HG02588 (cell line): ENCODE measurements at regions not wholly inside any gene's neighbourhood (a gene's known extent, or its start where the extent isn't known, plus 50 kb on each side); places are given as distances from the start of the nearest gene placed in this dataset.

Experiments
- ATAC-seq: cut with Tn5 transposase; IDR thresholded peaks from one replicate; pipeline ENCODE4 v1.9.1; 2021; ENCODE audit warnings: mild to moderate bottlenecking, moderate library complexity; ENCODE audit not compliant: unreplicated experiment

DNA sequence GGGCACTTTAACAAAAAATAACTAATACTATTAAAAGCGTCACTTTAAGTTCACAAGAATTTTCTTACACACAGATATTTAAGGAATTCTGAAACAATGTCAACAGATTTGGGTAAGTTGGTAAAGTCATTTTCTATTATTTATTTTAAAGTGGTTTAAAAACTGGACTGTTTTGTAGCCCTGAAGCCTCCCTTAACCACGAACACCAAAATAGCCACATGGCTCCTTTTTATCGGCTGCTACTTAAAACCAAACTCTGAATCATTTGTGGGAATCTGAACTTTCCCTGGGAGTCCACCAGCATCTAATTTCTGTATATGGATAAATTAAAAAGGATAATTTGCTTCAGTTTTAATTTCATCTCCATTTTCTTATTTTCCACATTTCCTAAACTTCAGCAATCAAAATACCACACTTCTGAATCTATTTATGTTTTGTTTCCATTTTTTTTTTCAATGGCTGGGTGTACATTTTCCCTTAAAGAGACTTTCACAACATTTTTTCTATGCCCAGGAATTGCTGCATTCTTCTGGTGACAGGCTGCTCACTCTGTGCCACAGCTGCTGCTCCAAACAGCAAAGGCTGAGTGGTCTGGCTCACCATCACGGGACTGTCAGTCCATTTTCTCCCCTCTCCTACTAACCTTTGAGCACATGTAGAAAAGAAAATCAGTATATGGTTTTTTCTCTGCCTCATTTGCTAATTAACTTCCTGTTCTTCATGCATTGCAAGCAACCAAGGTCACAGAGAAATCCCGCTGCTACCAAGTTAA lies 255.5 kb upstream of the KCNJ16 start:
- no peak for ATAC-seq

DNA sequence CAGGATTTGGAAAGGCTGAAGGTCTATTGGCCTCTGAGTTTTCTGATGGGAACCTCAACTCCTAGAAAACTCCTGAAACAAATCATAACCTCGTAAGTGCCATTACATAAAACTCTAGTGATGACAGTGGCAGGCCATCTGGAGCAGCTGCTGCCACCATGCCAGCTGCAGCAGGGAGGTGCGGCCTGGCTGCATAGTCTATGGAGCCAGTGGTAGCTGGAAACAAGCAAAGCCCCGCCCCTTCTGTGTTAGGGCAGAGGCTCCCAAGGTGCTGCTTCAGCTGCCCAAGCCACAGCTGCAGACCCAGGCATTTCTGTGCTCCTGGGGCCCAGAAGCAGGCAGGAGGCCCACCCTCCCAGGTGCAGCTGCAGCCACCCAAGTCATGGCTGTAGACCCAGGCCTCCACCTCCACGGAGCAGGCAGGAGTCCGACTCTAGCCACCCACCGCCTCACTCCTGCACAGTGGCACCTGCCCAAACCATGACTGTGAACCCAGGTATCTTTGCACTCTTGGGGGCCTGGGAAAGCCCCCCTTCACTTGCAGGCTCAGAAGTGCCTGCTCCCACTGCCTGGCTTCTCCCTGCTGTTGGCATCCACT lies 254.1 kb upstream of the KCNJ16 start:
- no peak for ATAC-seq

DNA sequence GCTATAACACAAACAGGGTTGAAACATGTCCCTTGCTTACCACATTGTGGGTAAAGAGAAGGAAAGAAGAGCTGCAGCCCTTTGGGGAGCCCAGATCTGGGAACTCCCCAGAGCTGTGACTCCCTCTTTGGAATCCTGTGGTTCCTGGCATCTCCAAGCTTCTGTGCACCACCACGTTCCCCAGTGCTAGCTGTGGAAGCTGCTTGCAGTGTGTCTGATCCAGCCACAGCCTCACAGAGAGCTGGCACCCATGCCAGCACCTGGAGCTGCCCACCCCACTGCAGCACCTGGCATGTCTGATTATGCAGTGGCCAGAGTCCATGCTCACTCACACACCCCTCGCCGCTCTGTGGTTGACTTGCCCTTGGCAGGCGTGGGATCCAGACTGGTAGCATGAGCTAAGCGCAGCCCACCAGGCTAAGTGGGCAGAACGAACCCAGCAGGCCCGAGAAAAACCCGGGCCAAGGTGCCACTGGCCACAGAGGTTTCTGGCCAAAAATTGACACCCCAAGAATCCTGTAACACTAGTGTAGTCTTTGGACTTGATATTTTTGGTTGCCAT lies 252.6 kb upstream of the KCNJ16 start:
- ATAC-seq = no peak

DNA sequence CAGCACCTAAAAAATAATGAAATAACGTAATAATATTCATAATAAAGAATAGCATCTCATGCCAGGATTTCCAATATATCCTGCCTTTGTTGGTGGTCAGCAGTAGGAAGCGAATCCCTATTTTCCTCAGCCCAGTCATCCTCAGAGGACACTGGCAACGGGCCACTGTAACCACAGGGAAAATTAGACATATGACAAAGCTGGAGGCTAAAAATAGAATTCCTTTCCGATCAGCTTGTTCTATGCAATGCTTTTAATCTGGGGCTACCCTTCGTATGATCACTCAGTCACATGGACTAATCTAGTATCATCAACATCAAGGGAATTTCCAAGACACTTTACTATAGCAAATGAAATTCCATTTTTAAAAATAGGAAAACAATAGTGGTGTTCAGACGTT lies 246.9 kb upstream of the KCNJ16 start:
- ATAC-seq = no peak

DNA sequence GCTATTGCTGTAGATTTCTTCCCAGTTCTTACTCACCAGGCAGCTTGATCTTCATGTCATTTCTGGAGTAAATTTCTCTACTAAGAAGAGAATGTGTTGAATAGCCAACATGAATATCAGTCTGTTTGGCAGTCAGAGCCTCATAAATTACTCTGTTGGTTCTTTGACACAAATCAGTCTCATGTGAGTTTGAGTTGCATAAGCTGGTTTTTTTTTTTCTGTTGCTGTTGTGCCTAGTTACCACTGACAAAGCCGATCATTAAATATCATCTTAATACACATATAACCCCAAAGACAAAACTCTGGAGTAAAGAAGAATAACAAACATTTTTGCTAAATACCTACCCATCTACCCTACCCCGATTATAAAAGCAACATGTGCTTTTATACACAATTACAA lies 240.5 kb upstream of the KCNJ16 start:
- no peak for ATAC-seq

DNA sequence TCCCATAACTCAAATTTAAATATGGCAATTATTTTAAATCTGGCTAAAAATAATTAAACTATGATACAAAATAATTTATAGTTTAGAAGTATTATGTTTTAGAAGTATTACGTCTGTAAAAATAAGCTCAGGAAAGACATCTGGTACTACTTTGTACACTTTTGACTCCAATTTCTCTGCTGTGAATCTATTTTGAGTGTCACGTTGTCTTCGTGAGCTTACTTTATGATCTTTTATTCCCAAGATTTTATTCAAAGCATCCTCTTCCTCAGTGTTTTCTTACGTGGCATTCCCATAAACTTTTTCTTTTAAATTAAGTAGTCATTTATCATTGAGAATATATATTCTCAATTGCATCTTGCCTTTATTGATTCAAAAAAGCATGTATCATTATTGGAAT lies 223.3 kb upstream of the KCNJ16 start:
- no peak for ATAC-seq

DNA sequence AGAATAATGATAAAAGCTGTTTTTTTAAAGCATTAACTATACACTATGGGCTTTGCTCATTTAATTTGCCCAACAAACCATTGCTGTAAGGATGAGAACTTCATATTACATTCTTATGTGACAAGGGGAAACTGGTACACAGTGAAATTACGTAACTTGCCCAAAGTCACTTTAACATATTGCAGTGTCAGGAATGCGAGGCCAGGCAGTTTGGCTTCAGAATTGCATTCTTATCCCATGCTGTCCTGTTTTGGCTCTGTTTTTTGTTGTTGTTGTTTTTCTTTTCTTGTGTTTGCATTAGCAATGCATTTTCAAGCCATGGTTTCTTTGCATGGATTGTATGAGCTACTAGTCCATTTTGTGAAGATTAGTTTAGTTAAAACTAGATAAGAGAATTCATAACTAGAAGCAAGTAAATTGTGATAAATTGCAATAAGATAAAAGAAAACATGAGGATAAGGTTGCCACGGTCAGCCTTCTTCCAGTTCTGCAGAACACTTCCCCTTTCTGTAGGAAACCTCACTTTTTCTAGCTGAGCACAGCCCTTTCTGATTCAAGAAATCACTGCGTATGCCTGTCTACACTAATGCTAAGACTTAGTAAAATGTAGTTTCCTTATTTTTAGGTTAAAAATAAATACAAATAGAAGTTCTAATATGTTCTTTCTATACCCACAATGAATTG lies 221.3 kb upstream of the KCNJ16 start:
- no peak for ATAC-seq

DNA sequence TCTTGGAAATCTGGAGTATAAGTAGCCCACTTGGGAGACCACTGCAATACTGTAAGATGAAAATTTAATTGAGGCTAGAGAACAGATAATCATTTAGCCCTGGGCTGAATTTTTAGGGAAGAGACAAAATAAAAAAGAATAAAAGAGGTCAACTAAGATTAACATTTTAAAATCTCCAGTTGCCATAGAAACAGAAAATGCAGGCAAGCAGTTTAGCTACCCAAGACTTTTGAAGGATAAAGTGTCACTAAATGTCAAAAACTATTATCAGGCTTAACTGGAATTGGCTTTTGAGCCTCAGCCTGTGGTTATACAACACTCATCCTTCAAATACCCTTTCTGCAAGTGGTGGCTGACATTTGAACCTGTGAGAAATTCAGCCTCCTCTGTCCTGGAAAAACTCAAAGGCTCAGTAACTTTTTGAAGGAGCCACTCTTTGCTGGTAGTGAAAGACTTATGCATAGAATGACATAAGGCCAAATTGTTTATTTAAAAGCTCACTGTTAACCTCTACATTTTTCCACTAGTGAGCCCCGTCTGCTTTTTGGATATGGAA lies 220.7 kb upstream of the KCNJ16 start:
- ATAC-seq = no peak

DNA sequence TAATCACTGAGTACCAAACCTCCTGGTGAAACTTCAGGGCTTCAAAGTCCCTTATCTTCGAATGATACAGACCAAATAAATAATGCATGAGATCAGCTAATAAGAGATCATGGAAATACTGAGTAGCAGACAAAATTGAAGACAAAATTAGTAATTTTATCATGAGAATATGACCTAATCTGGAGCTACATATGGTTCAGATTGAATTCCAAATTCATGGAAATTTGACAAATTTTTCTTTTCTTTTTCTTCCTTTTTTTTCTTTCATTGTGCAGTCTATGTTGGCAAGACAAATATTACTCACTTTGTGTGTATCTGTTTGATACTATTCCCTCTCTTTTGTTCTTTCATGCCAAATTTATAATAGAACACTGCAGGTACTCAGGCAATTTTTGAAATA lies 218.1 kb upstream of the KCNJ16 start:
- no peak for ATAC-seq

DNA sequence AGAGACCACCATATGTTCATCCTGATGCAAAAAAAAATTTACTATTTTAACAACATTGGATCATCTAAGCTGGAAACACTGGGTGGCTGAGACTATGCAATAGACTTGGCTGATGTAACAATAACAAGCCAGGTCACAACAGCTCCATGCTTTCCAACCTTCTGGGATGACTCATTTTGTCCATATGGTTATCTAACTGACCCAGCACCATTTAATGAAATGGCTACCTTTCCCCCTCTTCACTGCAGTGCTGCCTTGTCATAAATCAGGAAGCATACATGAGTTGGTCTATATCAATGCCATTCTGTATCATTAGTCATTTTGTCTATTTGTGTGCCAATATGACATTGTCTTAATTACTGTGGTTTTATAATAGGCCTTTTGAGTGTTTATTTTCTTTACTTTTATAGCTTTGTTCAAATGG lies 217.6 kb upstream of the KCNJ16 start:
- no peak for ATAC-seq

DNA sequence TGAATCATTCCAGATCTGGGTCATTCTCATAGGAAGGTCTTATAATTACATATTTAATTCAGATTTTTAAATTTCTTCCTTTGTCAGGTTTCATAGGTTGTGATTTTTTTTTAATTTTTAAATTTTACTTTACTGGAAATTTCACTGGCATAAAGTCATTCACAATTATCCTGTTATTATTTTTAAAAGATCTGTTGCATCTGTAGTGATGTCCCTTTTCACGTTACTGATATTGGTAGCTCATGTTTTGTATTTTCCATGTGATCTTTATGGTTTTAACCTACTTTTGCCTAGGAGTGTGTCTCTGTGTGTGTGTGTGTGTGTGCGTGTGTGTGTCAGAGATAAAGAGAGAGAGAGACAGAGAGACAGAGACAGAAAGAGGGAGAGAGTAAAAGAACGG lies 216.6 kb upstream of the KCNJ16 start:
- ATAC-seq = no peak

DNA sequence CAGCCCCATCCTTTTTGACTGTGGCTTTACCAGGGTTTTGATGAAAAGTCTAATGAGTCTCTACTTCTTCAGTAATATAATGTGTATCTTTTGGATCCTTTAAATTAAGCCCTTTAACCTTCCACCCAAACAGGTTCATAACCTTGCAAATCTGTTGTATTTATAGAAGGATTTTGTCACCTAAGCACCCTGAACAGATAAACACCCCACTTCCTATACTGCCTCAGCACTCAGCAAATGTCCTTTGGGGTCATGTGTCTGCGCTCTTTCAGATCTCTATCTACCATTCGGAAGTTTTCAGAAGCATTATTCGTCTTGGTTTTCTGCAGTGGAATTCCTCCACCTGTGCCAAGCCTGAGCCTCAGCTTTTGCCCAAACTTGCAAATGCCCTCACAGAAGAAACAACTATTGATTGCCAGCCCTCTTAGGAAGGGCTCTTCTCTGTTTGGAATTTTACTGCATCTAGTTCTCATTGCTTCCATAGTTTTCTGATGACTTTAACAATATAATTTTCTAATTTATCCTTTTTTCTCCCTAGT lies 214.8 kb upstream of the KCNJ16 start:
- no peak for ATAC-seq

DNA sequence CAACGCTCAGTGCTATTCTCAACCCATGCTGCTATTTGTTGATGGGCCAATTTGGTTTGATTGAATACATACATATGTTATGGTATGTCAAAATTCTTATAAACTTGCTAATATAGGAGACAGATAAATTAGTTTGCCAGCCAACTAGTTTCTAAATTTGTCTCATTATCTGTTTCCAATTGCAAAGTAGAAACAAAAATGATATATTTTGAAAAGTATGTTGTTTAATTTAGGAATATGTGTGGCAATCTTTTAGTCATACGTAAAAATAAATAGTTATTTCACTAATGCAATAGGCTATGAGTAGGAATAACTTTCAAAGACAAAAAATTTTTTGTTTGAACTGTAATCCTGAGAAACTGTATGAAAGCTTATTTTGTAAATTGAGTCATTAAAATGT lies 210.6 kb upstream of the KCNJ16 start:
- ATAC-seq = no peak

DNA sequence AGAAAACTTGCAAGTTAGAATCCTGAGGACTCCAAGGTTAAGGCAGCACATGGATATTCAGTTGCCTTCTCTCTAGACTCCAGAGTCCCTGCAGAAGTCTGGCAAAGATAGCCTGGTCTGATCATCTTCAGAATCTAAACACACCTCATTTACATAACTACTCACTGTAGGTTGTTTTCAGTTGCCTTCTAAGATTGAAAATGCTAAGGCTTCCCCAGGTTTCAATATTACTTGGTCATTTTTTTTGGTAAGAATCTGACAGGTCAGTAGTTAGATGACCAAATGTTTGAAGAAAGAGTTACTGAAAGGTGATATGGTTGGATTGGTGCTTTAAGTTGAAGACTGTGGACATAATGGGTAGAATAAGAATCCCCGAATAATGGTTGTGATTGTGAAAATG lies 205.4 kb upstream of the KCNJ16 start:
- ATAC-seq = peak; percentile 87

DNA sequence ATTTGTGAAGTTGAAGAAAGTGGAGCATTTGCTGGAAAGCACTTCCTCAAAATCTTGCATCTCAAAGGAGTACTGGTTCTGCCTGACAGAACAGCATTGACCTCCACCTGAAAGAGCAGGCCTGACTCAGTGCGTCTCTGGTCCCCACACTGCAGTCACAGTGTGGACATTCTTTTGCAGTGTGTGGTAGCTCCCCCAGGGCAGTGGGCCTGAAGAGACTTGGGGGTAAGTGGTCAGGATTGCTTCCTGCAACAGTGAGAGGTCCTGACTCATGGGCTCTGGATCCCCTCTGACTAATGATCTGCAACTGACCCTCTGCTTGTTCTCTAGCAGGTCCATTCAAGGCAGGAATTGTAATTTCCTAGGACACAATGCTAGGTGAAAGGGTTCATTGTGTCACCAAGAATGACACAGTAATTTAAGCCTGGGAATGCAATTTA lies 204.9 kb upstream of the KCNJ16 start:
- ATAC-seq = peak; percentile 66

DNA sequence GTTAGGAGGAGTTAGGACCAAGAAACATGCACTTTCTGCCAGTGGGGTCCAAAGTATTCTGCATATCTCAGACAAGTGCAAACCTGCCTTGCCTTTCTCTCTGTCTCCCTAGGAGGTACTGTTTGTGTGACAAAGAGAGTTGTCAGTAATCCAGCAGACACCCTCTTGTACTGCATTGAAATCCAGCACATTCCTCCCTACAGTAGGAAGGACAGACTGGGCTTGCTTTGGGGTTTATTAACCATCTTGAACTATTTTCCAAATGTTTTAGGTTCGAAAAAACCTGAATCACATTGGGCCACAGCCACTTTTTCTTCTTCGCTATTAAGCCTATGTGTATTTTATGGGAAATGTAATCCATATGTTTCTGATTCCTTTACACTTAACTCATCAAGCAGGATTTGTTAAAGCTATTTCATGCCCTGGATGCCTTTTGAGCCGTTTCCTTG lies 204.2 kb upstream of the KCNJ16 start:
- ATAC-seq = no peak

DNA sequence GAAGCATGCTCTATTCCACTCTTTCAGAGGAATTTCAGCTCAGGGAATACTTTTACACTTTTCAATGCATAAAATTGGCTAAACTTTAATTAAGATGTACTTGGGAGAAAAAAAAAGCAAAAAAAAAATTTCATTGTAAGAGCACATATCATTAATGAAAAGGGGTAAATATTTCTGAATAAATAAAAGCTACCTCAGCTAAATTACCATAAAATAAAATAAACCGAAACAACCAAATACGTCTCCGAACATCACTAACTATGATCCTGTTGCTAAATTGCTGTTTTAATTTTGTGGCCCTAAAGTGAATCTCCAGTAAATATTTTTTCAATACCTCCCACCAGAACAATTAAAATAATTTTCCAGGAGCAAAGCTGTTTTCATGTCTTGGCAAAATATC lies 203.7 kb upstream of the KCNJ16 start:
- no peak for ATAC-seq

DNA sequence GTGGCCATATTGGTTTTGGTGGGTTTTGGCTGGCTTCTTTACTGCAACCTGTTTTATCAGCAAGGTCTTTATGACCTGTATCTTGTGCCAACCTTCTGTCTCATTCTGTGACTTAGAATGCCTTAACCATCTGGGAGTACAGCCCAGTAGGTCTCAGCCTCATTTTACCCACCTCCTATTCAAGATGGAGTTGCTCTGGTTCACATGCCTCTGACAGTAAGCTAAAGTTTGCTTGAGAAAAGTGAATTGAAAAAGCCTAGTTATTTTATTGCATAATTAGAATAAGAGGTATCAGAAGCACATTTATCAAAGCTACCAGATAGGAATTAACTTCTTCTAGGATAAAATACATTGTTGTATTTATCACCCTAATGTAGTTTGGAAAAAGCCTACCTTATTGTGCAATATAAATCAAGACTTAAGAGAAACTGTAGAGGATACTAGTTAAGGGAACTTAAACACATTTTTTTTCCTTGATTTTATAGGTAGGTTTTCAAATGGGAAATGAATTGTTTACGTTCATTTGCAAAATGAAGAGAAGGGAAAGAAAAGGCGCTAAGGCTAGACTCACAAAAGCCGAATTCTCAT lies 202.3 kb upstream of the KCNJ16 start:
- no peak for ATAC-seq

DNA sequence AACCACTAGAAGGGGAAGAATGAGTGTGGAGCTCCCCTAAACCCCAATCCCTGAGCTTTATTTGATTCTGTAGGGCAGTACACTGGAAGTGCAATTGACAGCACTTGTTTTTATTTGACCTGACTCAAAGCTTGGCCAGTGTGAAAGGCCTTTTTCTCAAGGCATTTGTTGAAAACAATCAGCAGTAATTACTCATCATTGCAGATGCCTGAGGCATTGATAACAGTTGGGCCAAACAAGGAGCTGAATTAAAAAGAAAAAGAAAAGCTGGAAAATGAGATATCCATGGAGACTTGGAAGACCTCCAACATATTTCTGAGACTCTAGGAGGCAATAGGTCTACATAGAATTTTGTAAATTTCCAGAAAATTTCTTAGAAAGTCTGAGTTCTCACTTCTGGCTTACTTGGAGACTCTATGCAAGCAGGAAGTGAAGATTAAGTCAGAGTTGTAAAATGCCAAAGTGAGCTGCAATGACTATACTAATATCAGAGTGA lies 200.8 kb upstream of the KCNJ16 start:
- no peak for ATAC-seq

DNA sequence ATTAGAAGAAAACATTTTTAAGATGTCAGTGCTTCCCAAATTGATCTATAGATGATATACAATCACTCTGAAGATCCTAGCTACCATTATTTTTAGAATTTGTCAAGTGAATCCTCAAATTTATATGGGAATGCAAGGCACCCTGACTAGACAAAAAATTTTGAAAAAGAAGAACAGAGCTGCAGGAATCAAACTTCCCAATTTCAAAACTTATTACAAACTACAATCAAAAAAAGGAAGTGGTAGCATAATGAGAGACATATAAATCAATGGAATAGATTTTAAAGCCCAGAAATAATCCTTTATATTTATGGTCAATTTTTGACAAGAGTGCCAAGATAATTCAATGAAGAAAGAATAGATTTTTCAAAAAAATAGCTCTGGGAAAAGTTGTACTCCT lies 198.3 kb upstream of the KCNJ16 start:
- no peak for ATAC-seq

DNA sequence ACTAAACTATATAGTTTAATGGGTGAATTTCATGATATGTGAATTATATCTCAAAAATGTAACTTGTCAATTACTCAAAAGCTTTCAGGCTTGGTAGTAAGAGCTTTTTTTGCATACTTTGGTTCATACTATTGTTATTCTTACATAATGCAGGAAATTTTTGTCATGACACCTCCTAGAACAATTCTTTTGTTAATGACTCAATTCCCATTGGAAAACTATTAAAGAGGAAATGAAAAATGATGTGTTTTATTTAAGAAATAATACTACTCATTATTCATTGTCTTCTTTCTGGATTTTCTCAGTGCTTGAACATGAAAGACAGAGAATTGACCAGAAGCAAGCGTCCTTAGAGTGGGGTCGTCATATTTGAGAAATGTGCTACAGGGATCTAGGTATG lies 196.4 kb upstream of the KCNJ16 start:
- ATAC-seq = no peak
